Upper lobe of right lung (tissue), 1 donor: ENCODE measurements at regions not wholly inside any gene's neighbourhood (a gene's known extent, or its start where the extent isn't known, plus 50 kb on each side); places are given as distances from the start of the nearest gene placed in this dataset.

Experiments used
- ATAC-seq: fragments of 200-7000 bp; cut with Tn5 transposase; one replicate; pipeline ENCODE4 v1.9.1; 2020; ENCODE audit warnings: mild to moderate bottlenecking, moderate library complexity
- DNase-seq: peaks from one replicate; pipeline ENCODE4 v3.0.0-alpha.2; 2020
- H3K27ac ChIP-seq: fragments of 200-600 bp; one replicate; pipeline ENCODE4 v1.8.0; 2022
- H3K27me3 ChIP-seq: fragments of 200-600 bp; one replicate; pipeline ENCODE4 v1.8.0; 2022; ENCODE audit warnings: mild to moderate bottlenecking
- H3K36me3 ChIP-seq: fragments of 200-600 bp; one replicate; pipeline ENCODE4 v1.8.0; 2022
- H3K4me1 ChIP-seq: fragments of 200-600 bp; one replicate; pipeline ENCODE4 v1.8.0; 2022
- H3K4me3 ChIP-seq: fragments of 200-600 bp; one replicate; pipeline ENCODE4 v1.8.0; 2022; ENCODE audit warnings: mild to moderate bottlenecking
- H3K9me3 ChIP-seq: fragments of 200-600 bp; one replicate; pipeline ENCODE4 v1.8.0; 2022
- intact Hi-C: fragments of 100-400 bp; cut with DNase I; formaldehyde crosslinking; loops from one replicate; pipeline ENCODE4 v1.11.0; 2022
- TF ChIP-seq, protein P1 (sequence below): fragments of 200-600 bp; IDR thresholded peaks from one replicate; pipeline ENCODE4 v1.8.0; 2022; ENCODE audit warnings: antibody characterized with exemption
- donor health status: DM: no; HTN: yes; CAD: no; lungs with severe emphysema.

DNA sequence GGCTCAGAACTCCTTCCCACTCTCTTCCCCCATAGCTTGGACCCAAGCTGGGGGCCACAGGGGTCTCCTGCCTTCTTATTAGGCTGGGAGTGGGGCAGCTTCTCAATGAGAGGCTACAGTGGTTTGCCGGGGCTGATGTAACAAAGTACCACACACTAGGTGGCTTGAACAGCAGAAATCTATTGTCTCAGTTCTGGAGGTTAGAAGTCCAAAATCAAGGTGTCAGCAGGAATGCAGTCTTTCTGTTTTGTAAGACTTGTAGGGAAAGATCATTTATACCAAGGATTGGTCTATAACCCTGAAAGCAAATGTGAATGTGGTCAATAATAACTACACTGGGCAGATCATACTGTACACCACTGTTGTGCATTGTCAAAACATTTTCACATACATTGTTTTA is 124.5 kb upstream of the ARHGAP5 start:
- H3K9me3 ChIP-seq = no peaks in the 10 kb centered on the region
- no peak for ATAC-seq
- H3K36me3 ChIP-seq = no peaks in the 10 kb centered on the region
- H3K4me1 ChIP-seq = peaks cover 13% of the 10 kb centered on the region
- H3K27ac ChIP-seq = no peak overlapping the region
- intact Hi-C loops = no loop called here
- TF ChIP-seq, protein P1, sequence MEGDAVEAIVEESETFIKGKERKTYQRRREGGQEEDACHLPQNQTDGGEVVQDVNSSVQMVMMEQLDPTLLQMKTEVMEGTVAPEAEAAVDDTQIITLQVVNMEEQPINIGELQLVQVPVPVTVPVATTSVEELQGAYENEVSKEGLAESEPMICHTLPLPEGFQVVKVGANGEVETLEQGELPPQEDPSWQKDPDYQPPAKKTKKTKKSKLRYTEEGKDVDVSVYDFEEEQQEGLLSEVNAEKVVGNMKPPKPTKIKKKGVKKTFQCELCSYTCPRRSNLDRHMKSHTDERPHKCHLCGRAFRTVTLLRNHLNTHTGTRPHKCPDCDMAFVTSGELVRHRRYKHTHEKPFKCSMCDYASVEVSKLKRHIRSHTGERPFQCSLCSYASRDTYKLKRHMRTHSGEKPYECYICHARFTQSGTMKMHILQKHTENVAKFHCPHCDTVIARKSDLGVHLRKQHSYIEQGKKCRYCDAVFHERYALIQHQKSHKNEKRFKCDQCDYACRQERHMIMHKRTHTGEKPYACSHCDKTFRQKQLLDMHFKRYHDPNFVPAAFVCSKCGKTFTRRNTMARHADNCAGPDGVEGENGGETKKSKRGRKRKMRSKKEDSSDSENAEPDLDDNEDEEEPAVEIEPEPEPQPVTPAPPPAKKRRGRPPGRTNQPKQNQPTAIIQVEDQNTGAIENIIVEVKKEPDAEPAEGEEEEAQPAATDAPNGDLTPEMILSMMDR = no peak
- H3K27me3 ChIP-seq = no peaks in the 10 kb centered on the region
- H3K4me3 ChIP-seq = no peak overlapping the region
- no peak for DNase-seq

DNA sequence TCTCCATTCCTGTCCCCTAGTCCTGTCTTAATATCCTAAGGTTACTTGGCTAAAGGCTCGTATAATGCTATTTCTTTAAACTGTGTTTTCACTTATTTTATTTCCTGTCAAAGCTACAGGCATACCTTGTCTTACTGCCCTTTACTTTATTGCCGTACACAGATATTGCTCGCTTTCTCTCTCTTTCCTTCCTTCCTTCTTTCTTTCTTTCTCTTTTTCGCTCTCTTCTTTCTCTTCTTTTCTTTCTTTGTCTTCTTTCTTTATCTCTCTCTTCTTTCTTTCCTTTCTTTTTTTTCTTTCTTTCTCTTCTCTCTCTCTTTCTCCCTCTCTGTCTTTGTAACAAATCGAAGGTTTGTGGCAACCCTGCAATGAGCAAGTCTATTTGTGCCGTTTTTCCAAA is 123.9 kb upstream of the ARHGAP5 start:
- intact Hi-C loops = no loop called here
- Histone ChIP-seq H3K4me1 (peaks cover 13% of the 10 kb centered on the region), H3K9me3 (no peaks in the 10 kb centered on the region), H3K27ac (no peak overlapping the region), H3K36me3 (no peaks in the 10 kb centered on the region), H3K27me3 (no peaks in the 10 kb centered on the region), H3K4me3 (no peak overlapping the region)
- no peak for DNase-seq
- TF ChIP-seq, protein P1 = no peak
- no peak for ATAC-seq

DNA sequence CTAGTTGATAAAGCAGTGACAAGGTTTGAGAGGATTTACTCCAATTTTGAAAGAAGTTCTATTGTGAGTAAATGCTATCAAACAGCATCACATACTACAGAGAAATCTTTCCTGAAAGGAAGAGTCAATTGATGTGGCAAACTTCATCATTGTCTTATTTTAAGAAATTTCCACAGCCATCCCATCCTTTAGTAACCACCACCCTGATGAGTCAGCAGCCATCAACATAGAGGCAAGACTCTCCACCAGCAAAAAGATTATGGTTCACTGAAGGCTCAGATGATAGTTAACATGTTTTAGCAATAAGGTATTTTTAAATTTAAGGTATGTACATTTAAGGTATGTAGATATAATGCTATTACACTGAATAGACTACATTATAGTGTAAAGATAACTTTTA is 122.1 kb upstream of the ARHGAP5 start:
- intact Hi-C loops = no loop called here
- no peak overlapping the region for H3K27ac ChIP-seq
- peaks cover 8% of the 10 kb centered on the region for H3K4me1 ChIP-seq
- H3K27me3 ChIP-seq = no peaks in the 10 kb centered on the region
- TF ChIP-seq, protein P1 = no peak
- no peaks in the 10 kb centered on the region for H3K36me3 ChIP-seq
- H3K4me3 ChIP-seq = no peak overlapping the region
- ATAC-seq = no peak
- H3K9me3 ChIP-seq = no peaks in the 10 kb centered on the region
- DNase-seq = no peak

DNA sequence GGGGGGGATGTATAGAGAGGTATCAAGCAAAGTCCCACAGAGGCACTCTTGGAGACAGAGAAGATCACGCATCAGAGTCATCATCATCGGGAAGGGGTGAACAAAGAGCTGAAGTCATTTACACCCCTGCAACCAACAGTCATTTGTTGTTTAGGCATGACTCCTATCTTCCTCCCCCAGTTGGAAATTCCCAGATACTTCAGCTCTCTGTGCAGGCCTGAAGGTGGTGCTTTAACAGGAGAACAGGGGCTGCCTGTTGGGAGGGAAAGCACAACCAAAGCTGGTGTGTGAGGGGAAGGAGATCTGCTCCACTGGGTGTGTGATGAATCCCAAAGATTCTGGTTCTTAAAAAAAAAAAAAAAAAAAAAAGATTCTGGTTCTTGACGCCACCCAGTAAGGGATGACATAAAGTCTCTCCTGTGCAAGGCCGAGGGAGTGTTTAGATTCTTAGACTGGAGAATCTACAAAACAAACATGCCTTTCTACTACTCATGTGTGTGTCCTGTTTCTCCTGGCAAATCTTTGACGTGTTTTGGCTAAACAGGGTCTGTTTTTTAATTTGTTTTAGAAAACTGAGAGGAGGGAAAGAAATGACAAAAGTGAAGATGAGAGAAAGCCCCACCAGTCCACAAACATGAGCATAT is 121.0 kb upstream of the ARHGAP5 start:
- no peak for DNase-seq
- H3K27ac ChIP-seq = no peak overlapping the region
- intact Hi-C loops = no loop called here
- H3K4me1 ChIP-seq = peaks cover 1% of the 10 kb centered on the region
- H3K9me3 ChIP-seq = no peaks in the 10 kb centered on the region
- H3K4me3 ChIP-seq = no peak overlapping the region
- TF ChIP-seq, protein P1 = no peak
- no peak for ATAC-seq
- H3K36me3 ChIP-seq = no peaks in the 10 kb centered on the region
- no peaks in the 10 kb centered on the region for H3K27me3 ChIP-seq

DNA sequence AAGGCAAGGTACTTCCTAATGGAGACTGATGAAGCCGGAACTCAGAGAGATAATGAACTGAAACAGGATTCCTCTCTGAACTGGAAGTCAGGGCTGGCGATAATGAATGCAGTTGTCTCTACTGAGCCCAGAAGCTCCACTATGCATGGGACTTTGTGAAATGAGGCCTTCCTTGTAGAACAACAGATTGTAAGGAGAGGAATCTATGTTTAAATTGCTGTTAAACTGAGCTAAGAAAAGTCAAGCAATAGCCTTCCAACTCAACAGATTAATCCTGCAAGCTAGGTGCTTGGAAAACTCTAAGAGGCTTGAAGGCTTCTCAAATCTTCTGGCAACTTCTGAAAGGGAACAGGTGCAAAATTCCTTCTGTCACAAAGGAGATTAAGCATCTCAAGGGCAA is 119.5 kb upstream of the ARHGAP5 start:
- intact Hi-C loops = no loop called here
- H3K4me1 ChIP-seq = no peaks in the 10 kb centered on the region
- ATAC-seq (no peak), DNase-seq (no peak)
- H3K4me3 ChIP-seq = no peak overlapping the region
- TF ChIP-seq, protein P1 = no peak
- no peak overlapping the region for H3K27ac ChIP-seq
- no peaks in the 10 kb centered on the region for H3K36me3 ChIP-seq
- H3K27me3 ChIP-seq = no peaks in the 10 kb centered on the region
- H3K9me3 ChIP-seq = no peaks in the 10 kb centered on the region

DNA sequence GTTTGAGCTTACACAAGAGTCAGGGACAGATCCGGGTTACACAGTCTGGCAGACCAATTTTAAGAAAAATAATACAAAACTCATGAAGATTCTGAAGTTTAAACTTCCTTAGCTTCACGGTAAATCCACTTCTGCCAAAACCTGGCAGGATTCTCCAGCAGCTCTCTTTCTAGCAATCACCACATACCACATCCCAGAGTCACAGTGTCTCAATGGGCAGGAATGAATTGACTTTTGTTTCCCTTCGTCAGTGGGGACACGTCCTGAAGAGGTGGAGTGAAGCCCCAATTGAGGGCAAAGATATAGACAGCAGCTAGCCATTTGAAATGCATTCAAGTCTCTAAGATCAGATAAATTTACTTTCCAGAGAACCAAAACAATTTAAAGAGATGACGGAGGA is 117.1 kb upstream of the ARHGAP5 start:
- H3K27me3 ChIP-seq = no peaks in the 10 kb centered on the region
- ATAC-seq (no peak), DNase-seq (no peak)
- H3K27ac ChIP-seq = no peak overlapping the region
- H3K9me3 ChIP-seq = no peaks in the 10 kb centered on the region
- TF ChIP-seq, protein P1 = no peak
- no peak overlapping the region for H3K4me3 ChIP-seq
- H3K4me1 ChIP-seq = no peaks in the 10 kb centered on the region
- H3K36me3 ChIP-seq = no peaks in the 10 kb centered on the region
- intact Hi-C loops = no loop called here
